Tongue (tissue), 1 donor: ENCODE measurements at regions not wholly inside any gene's neighbourhood (a gene's known extent, or its start where the extent isn't known, plus 50 kb on each side); places are given as distances from the start of the nearest gene placed in this dataset. TPM values are rescaled to one million over a fixed set of nuclear protein-coding genes. Genes with fewer than 3 reads are reported as not detected.

Source experiments
- small RNA-seq: library from RNA; depleted of rRNA; stranded (forward); fragments of <200 nt; gene quantifications from one replicate; pipeline ENCODE3, GENCODE V24; 2014; ENCODE audit warnings: low replicate concordance

Small RNA genes in the stretch of these regions (small RNA-seq; reads per million reads assigned to genes)
- not detected for gene RF00019
